Osteoblast (primary cell): ENCODE measurements at regions not wholly inside any gene's neighbourhood (a gene's known extent, or its start where the extent isn't known, plus 50 kb on each side); places are given as distances from the start of the nearest gene placed in this dataset.
"Not testable (repeated sequence)": the region's sequence is repeated elsewhere in the genome, so short reads cannot be mapped to it uniquely, and the experiment has no call there.

Source experiments
- DNase-seq: peaks from one replicate; pipeline ENCODE4 v3.0.0; 2011; ENCODE audit warnings: low spot score, mixed read lengths; ENCODE audit not compliant: insufficient read length; ENCODE audit errors: missing footprints
- H2AFZ ChIP-seq: 2 replicates; pipeline ENCODE4 v1.6.0; 2011; ENCODE audit warnings: mild to moderate bottlenecking, low read length
- H3K27ac ChIP-seq: 2 replicates; pipeline ENCODE4 v1.5.1; 2011; ENCODE audit warnings: mild to moderate bottlenecking, low read depth, low read length, moderate library complexity
- H3K27me3 ChIP-seq: 2 replicates; pipeline ENCODE4 v1.6.0; 2012; ENCODE audit warnings: mild to moderate bottlenecking, control low read depth, inconsistent platforms, low read length, moderate library complexity; ENCODE audit not compliant: insufficient read depth
- H3K36me3 ChIP-seq: 2 replicates; pipeline ENCODE4 v1.5.1; 2011; ENCODE audit warnings: mild to moderate bottlenecking, low read length, control low read depth, moderate library complexity; ENCODE audit not compliant: insufficient read depth
- H3K4me1 ChIP-seq: 2 replicates; pipeline ENCODE4 v1.5.1; 2011; ENCODE audit warnings: mild to moderate bottlenecking, low read length, control low read depth, moderate library complexity; ENCODE audit not compliant: insufficient read depth
- H3K4me2 ChIP-seq: 2 replicates; pipeline ENCODE4 v1.6.0; 2011; ENCODE audit warnings: mild to moderate bottlenecking, low read length; ENCODE audit not compliant: insufficient read depth
- H3K4me3 ChIP-seq: fragments of 200-600 bp; sonication (generic); 3 replicates; pipeline ENCODE4 v1.5.1; 2012; ENCODE audit warnings: mild to moderate bottlenecking, low read length, inconsistent platforms; ENCODE audit not compliant: insufficient read depth
- H3K79me2 ChIP-seq: 2 replicates; pipeline ENCODE4 v1.6.0; 2012; ENCODE audit warnings: mild to moderate bottlenecking, low read length, control low read depth, inconsistent platforms; ENCODE audit not compliant: insufficient read depth
- H3K9me3 ChIP-seq: 2 replicates; pipeline ENCODE4 v1.5.1; 2011; ENCODE audit warnings: low read depth, low read length, control low read depth
- H4K20me1 ChIP-seq: 2 replicates; pipeline ENCODE4 v1.6.0; 2012; ENCODE audit warnings: mild to moderate bottlenecking, low read length, control low read depth; ENCODE audit not compliant: insufficient read depth
- CTCF ChIP-seq: IDR thresholded peaks from 2 replicates; pipeline ENCODE4 v1.5.1; 2011; ENCODE audit warnings: mild to moderate bottlenecking, low read depth, low read length, moderate library complexity; ENCODE audit errors: extremely low read depth

DNA sequence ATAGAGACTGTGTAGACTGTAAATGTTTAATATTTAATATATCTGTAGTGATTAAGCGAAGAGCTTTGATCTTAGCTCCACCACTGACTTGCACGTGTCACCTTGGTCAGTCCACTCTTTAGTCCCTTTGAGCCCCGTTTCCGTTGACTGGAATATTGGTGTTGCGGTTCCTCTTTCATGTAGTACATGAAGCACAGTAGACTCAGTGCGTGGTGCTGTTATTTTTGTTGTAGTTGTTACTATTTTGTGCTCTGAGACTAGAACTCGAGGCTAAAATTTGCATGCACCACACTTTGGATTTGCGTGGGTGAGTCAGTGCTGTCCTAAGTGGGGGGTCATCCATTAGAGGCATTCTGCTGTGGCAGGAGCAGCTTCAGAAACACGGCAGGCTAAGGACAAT lies 291.4 kb downstream of the QKI start:
- Histone ChIP-seq H3K4me3 (no peak overlapping the region), H2AFZ (no peak overlapping the region), H4K20me1 (no peaks in the 10 kb centered on the region), H3K27ac (no peak overlapping the region), H3K4me2 (no peak overlapping the region), H3K27me3 (no peaks in the 10 kb centered on the region), H3K79me2 (no peaks in the 10 kb centered on the region), H3K9me3 (no peaks in the 10 kb centered on the region), H3K4me1 (no peaks in the 10 kb centered on the region), H3K36me3 (no peaks in the 10 kb centered on the region)
- no peak for TF ChIP-seq CTCF
- DNase-seq, result no peak

GRCh38 chr6:163702736-163703135 lies 288.2 kb downstream of the QKI start:
- no peak for TF ChIP-seq CTCF
- DNase-seq, result no peak
- Histone ChIP-seq H3K36me3 (no peaks in the 10 kb centered on the region), H3K4me1 (no peaks in the 10 kb centered on the region), H4K20me1 (no peaks in the 10 kb centered on the region), H3K27me3 (no peaks in the 10 kb centered on the region), H2AFZ (no peak overlapping the region), H3K4me3 (no peak overlapping the region), H3K27ac (no peak overlapping the region), H3K79me2 (no peaks in the 10 kb centered on the region), H3K4me2 (no peak overlapping the region), H3K9me3 (no peaks in the 10 kb centered on the region)

DNA sequence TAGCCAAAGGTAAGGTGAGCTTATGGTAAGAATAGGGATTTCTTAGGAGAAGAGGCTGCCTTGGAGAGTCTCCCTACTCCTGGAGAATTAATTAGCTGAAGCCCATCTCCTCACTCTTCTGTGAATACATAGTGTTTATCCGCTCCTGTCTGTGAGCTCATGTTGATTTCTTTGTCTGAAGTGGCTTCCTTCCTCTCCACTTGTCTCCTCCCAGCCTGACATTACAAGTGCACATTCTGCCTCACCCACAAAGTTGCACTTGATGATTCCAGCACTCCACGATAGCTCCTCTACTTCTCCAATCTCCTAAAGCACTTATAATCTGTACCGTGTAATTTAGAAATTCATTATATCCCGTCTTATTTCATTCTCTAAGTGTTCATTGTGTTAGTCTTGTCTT lies 287.2 kb downstream of the QKI start:
- no peak for TF ChIP-seq CTCF
- Histone ChIP-seq H3K27ac (no peak overlapping the region), H3K9me3 (no peaks in the 10 kb centered on the region), H3K4me2 (no peak overlapping the region), H3K27me3 (no peaks in the 10 kb centered on the region), H3K79me2 (no peaks in the 10 kb centered on the region), H2AFZ (no peak overlapping the region), H4K20me1 (no peaks in the 10 kb centered on the region), H3K4me3 (no peak overlapping the region), H3K4me1 (no peaks in the 10 kb centered on the region), H3K36me3 (no peaks in the 10 kb centered on the region)
- no peak for DNase-seq

GRCh38 chr6:163698086-163698485 lies 283.6 kb downstream of the QKI start:
- Histone ChIP-seq H4K20me1 (no peaks in the 10 kb centered on the region), H3K79me2 (no peaks in the 10 kb centered on the region), H3K27ac (no peak overlapping the region), H3K4me3 (no peak overlapping the region), H3K4me2 (no peak overlapping the region), H3K27me3 (no peaks in the 10 kb centered on the region), H3K4me1 (no peaks in the 10 kb centered on the region), H2AFZ (no peak overlapping the region), H3K36me3 (no peaks in the 10 kb centered on the region), H3K9me3 (no peaks in the 10 kb centered on the region)
- TF ChIP-seq CTCF, result no peak
- DNase-seq, result no peak

- not testable (repeated sequence) for H3K4me2 ChIP-seq, H3K4me3 ChIP-seq, H4K20me1 ChIP-seq, H3K79me2 ChIP-seq, H3K9me3 ChIP-seq, DNase-seq, H3K36me3 ChIP-seq, H2AFZ ChIP-seq, H3K4me1 ChIP-seq, H3K27me3 ChIP-seq, H3K27ac ChIP-seq
Measured at GRCh38 chr6:163696311-163696710, 281.8 kb downstream of the QKI start.
